NAMALWA (cell line): ENCODE measurements at regions not wholly inside any gene's neighbourhood (a gene's known extent, or its start where the extent isn't known, plus 50 kb on each side); places are given as distances from the start of the nearest gene placed in this dataset.

Experiments used
- DNase-seq: peaks from one replicate; pipeline ENCODE4 v3.0.0-alpha.2; 2015; ENCODE audit warnings: low spot score

- DNase-seq, result no peak
Observed at GRCh38 chr13:31686670-31687425, 52.5 kb upstream of the RXFP2 start.
